Stimulated activated naive B cell treated with anti-CD40 and anti-IgM and Interleukin-4, amounts not matched to agents 10 μg/mL and 1 μg/mL and 100 μg/mL, for 72 hours (primary cell): ENCODE measurements at regions not wholly inside any gene's neighbourhood (a gene's known extent, or its start where the extent isn't known, plus 50 kb on each side); places are given as distances from the start of the nearest gene placed in this dataset.
"Not testable (repeated sequence)": the region's sequence is repeated elsewhere in the genome, so short reads cannot be mapped to it uniquely, and the experiment has no call there.

Experiments used
- ATAC-seq, 2 donors: fragments of 150-1000 bp; cut with Tn5 transposase; replicated peaks; 2 replicates each; pipeline ENCODE4 v1.10.0; 2021; ENCODE audit warnings: moderate library complexity in 1 of 2
- DNase-seq: peaks from one replicate; pipeline ENCODE4 v3.0.0; 2021
- H3K27ac Mint-ChIP-seq: one replicate; pipeline ENCODE4 v1.8.0; 2022; ENCODE audit warnings: mild to moderate bottlenecking, mixed read lengths
- H3K27me3 Mint-ChIP-seq, 2 donors: one replicate each; pipeline ENCODE4 v1.8.0; 2022; ENCODE audit warnings: mixed read lengths in 2 of 2
- H3K36me3 Mint-ChIP-seq, 2 donors: one replicate each; pipeline ENCODE4 v1.8.0; 2022; ENCODE audit warnings: mixed read lengths in 2 of 2, mild to moderate bottlenecking in 1 of 2
- H3K4me1 Mint-ChIP-seq, 2 donors: one replicate each; pipeline ENCODE4 v1.8.0; 2022; ENCODE audit warnings: mixed read lengths in 2 of 2, mild to moderate bottlenecking in 1 of 2
- H3K4me3 Mint-ChIP-seq, 2 donors: one replicate each; pipeline ENCODE4 v1.8.0; 2022; ENCODE audit warnings: mild to moderate bottlenecking in 2 of 2, mixed read lengths in 2 of 2, moderate library complexity in 1 of 2
- H3K9me3 Mint-ChIP-seq, 2 donors: one replicate each; pipeline ENCODE4 v1.8.0; 2022; ENCODE audit warnings: mixed read lengths in 2 of 2, mild to moderate bottlenecking in 1 of 2

- H3K4me3 Mint-ChIP-seq, ATAC-seq, H3K27ac Mint-ChIP-seq, H3K27me3 Mint-ChIP-seq, H3K4me1 Mint-ChIP-seq, DNase-seq, H3K9me3 Mint-ChIP-seq, H3K36me3 Mint-ChIP-seq: not testable (repeated sequence)
Observed at GRCh38 chr12:88847246-88847645, 267.0 kb upstream of the KITLG start.

GRCh38 chr12:88844426-88844825 is 264.2 kb upstream of the KITLG start:
- Mint-ChIP-seq H3K4me1 (no peaks in the 10 kb centered on the region), H3K9me3 (peaks cover 7 to 11% of the 10 kb centered on the region in 2 donors), H3K4me3 (no peak overlapping the region), H3K27me3 (no peaks in the 10 kb centered on the region), H3K27ac (no peak overlapping the region), H3K36me3 (no peaks in the 10 kb centered on the region)
- no peak for ATAC-seq
- no peak for DNase-seq

- Mint-ChIP-seq H3K36me3 (peaks cover 0 to 4% of the 10 kb centered on the region in 2 donors), H3K4me1 (no peaks in the 10 kb centered on the region), H3K27me3 (no peaks in the 10 kb centered on the region), H3K4me3 (no peak overlapping the region), H3K9me3 (peaks cover 16 to 24% of the 10 kb centered on the region in 2 donors), H3K27ac (no peak overlapping the region)
- no peak for DNase-seq
- no peak for ATAC-seq
Observed at GRCh38 chr12:88842314-88842713, 262.0 kb upstream of the KITLG start.

GRCh38 chr12:88839486-88839885 is 259.2 kb upstream of the KITLG start:
- Mint-ChIP-seq H3K36me3 (peaks cover 0 to 4% of the 10 kb centered on the region in 2 donors), H3K9me3 (peaks cover 16 to 24% of the 10 kb centered on the region in 2 donors), H3K4me1 (no peaks in the 10 kb centered on the region), H3K27ac (no peak overlapping the region), H3K27me3 (no peaks in the 10 kb centered on the region), H3K4me3 (no peak overlapping the region)
- ATAC-seq (no peak), DNase-seq (no peak)

- no peaks in the 10 kb centered on the region for H3K27me3 Mint-ChIP-seq
- H3K4me1 Mint-ChIP-seq, result no peaks in the 10 kb centered on the region
- H3K27ac Mint-ChIP-seq, result no peak overlapping the region
- DNase-seq (no peak), ATAC-seq (no peak)
- H3K4me3 Mint-ChIP-seq, result no peak overlapping the region
- peaks cover 0 to 4% of the 10 kb centered on the region in 2 donors for H3K36me3 Mint-ChIP-seq
- peaks cover 11 to 18% of the 10 kb centered on the region in 2 donors for H3K9me3 Mint-ChIP-seq
Observed at GRCh38 chr12:88836156-88836555, 255.9 kb upstream of the KITLG start.

- H3K4me3 Mint-ChIP-seq, result no peak overlapping the region
- no peak overlapping the region for H3K27ac Mint-ChIP-seq
- peaks cover 0 to 4% of the 10 kb centered on the region in 2 donors for H3K36me3 Mint-ChIP-seq
- H3K9me3 Mint-ChIP-seq, result peaks cover 12 to 13% of the 10 kb centered on the region in 2 donors
- no peaks in the 10 kb centered on the region for H3K27me3 Mint-ChIP-seq
- H3K4me1 Mint-ChIP-seq, result no peaks in the 10 kb centered on the region
- DNase-seq (no peak), ATAC-seq (no peak)
Observed at GRCh38 chr12:88834226-88834625, 254.0 kb upstream of the KITLG start.

- peaks cover 11% of the 10 kb centered on the region in 2 donors for H3K9me3 Mint-ChIP-seq
- peaks cover 0 to 4% of the 10 kb centered on the region in 2 donors for H3K36me3 Mint-ChIP-seq
- H3K27me3 Mint-ChIP-seq, result no peaks in the 10 kb centered on the region
- no peak overlapping the region for H3K27ac Mint-ChIP-seq
- no peak for DNase-seq
- H3K4me1 Mint-ChIP-seq, result no peaks in the 10 kb centered on the region
- ATAC-seq, result no peak
- H3K4me3 Mint-ChIP-seq, result no peak overlapping the region
Observed at GRCh38 chr12:88833641-88834116, 253.4 kb upstream of the KITLG start.

- not testable (repeated sequence) for ATAC-seq, H3K36me3 Mint-ChIP-seq, H3K27ac Mint-ChIP-seq, H3K27me3 Mint-ChIP-seq, DNase-seq, H3K4me1 Mint-ChIP-seq, H3K9me3 Mint-ChIP-seq, H3K4me3 Mint-ChIP-seq
Observed at GRCh38 chr12:88828537-88828936, 248.3 kb upstream of the KITLG start.

- Mint-ChIP-seq H3K4me1 (no peaks in the 10 kb centered on the region), H3K36me3 (no peaks in the 10 kb centered on the region), H3K27me3 (no peaks in the 10 kb centered on the region), H3K27ac (no peak overlapping the region), H3K4me3 (no peak overlapping the region), H3K9me3 (peaks cover 0 to 7% of the 10 kb centered on the region in 2 donors)
- no peak for DNase-seq
- ATAC-seq, result no peak
Observed at GRCh38 chr12:88820012-88820411, 239.7 kb upstream of the KITLG start.

- H3K4me3 Mint-ChIP-seq, result no peak overlapping the region
- no peaks in the 10 kb centered on the region for H3K27me3 Mint-ChIP-seq
- no peaks in the 10 kb centered on the region for H3K4me1 Mint-ChIP-seq
- peaks cover 0 to 9% of the 10 kb centered on the region in 2 donors for H3K9me3 Mint-ChIP-seq
- H3K36me3 Mint-ChIP-seq, result no peaks in the 10 kb centered on the region
- H3K27ac Mint-ChIP-seq, result no peak overlapping the region
- ATAC-seq (no peak), DNase-seq (no peak)
Observed at GRCh38 chr12:88816201-88816600, 235.9 kb upstream of the KITLG start.

- no peaks in the 10 kb centered on the region for H3K4me1 Mint-ChIP-seq
- no peak overlapping the region for H3K4me3 Mint-ChIP-seq
- no peaks in the 10 kb centered on the region for H3K27me3 Mint-ChIP-seq
- no peak overlapping the region for H3K27ac Mint-ChIP-seq
- ATAC-seq (no peak), DNase-seq (no peak)
- no peaks in the 10 kb centered on the region for H3K36me3 Mint-ChIP-seq
- H3K9me3 Mint-ChIP-seq, result peaks cover 0 to 5% of the 10 kb centered on the region in 2 donors
Observed at GRCh38 chr12:88814779-88815178, 234.5 kb upstream of the KITLG start.

GRCh38 chr12:88812610-88813009 is 232.3 kb upstream of the KITLG start:
- ATAC-seq (no peak), DNase-seq (no peak)
- Mint-ChIP-seq H3K9me3 (peaks cover 0 to 2% of the 10 kb centered on the region in 2 donors), H3K27ac (no peak overlapping the region), H3K4me1 (no peaks in the 10 kb centered on the region), H3K27me3 (no peaks in the 10 kb centered on the region), H3K36me3 (no peaks in the 10 kb centered on the region), H3K4me3 (no peak overlapping the region)

- Mint-ChIP-seq H3K27ac (no peak overlapping the region), H3K27me3 (no peaks in the 10 kb centered on the region), H3K36me3 (no peaks in the 10 kb centered on the region), H3K4me1 (no peaks in the 10 kb centered on the region), H3K4me3 (no peak overlapping the region), H3K9me3 (peaks cover 0 to 2% of the 10 kb centered on the region in 2 donors)
- no peak for DNase-seq
- ATAC-seq, result no peak
Observed at GRCh38 chr12:88810806-88811205, 230.5 kb upstream of the KITLG start.

GRCh38 chr12:88809841-88810240 is 229.6 kb upstream of the KITLG start:
- not testable (repeated sequence) for ATAC-seq, DNase-seq, H3K4me3 Mint-ChIP-seq, H3K9me3 Mint-ChIP-seq, H3K27me3 Mint-ChIP-seq, H3K36me3 Mint-ChIP-seq, H3K4me1 Mint-ChIP-seq, H3K27ac Mint-ChIP-seq

GRCh38 chr12:88805692-88806091 is 225.4 kb upstream of the KITLG start:
- Mint-ChIP-seq H3K36me3 (no peaks in the 10 kb centered on the region), H3K27me3 (no peaks in the 10 kb centered on the region), H3K4me3 (no peak overlapping the region), H3K27ac (no peak overlapping the region), H3K4me1 (no peaks in the 10 kb centered on the region), H3K9me3 (no peaks in the 10 kb centered on the region)
- no peak for DNase-seq
- ATAC-seq, result no peak

GRCh38 chr12:88805286-88805685 is 225.0 kb upstream of the KITLG start:
- ATAC-seq (no peak), DNase-seq (no peak)
- Mint-ChIP-seq H3K9me3 (peaks cover 2 to 4% of the 10 kb centered on the region in 2 donors), H3K4me1 (no peaks in the 10 kb centered on the region), H3K36me3 (no peaks in the 10 kb centered on the region), H3K4me3 (no peak overlapping the region), H3K27me3 (no peaks in the 10 kb centered on the region), H3K27ac (no peak overlapping the region)
